WTC11 (cell line): ENCODE measurements at regions not wholly inside any gene's neighbourhood (a gene's known extent, or its start where the extent isn't known, plus 50 kb on each side); places are given as distances from the start of the nearest gene placed in this dataset.

ENCODE experiments used
- CREB1 ChIP-seq: sonication (generic); formaldehyde crosslinking; IDR thresholded peaks from 2 replicates; pipeline ENCODE4 v1.8.0; 2023; ENCODE audit warnings: mild to moderate bottlenecking, missing genetic modification reagents
- CREM ChIP-seq: sonication (generic); formaldehyde crosslinking; IDR thresholded peaks from 2 replicates; pipeline ENCODE4 v1.8.1; 2022; ENCODE audit warnings: mild to moderate bottlenecking, missing genetic modification reagents, moderate library complexity
- CTCF ChIP-seq: fragments of 200-600 bp; IDR thresholded peaks from 2 replicates; pipeline ENCODE4 v1.8.0; 2022; ENCODE audit warnings: antibody characterized with exemption
- E2F5 ChIP-seq: sonication (generic); formaldehyde crosslinking; IDR thresholded peaks from 2 replicates; pipeline ENCODE4 v1.8.1; 2022; ENCODE audit warnings: mild to moderate bottlenecking, moderate library complexity, missing genetic modification reagents
- KAT7 ChIP-seq: sonication (generic); formaldehyde crosslinking; IDR thresholded peaks from 2 replicates; pipeline ENCODE4 v1.8.1; 2023; ENCODE audit warnings: missing genetic modification reagents, mild to moderate bottlenecking, borderline replicate concordance
- SP1 ChIP-seq: sonication (generic); formaldehyde crosslinking; conservative IDR thresholded peaks from 2 replicates; pipeline ENCODE4 v1.8.1; 2022; ENCODE audit warnings: missing genetic modification reagents
- ZNF281 ChIP-seq: sonication (generic); formaldehyde crosslinking; IDR thresholded peaks from 2 replicates; pipeline ENCODE4 v1.8.0; 2023; ENCODE audit warnings: mild to moderate bottlenecking, missing genetic modification reagents
- TF ChIP-seq, protein P1 (sequence below): sonication (generic); formaldehyde crosslinking; IDR thresholded peaks from 2 replicates; pipeline ENCODE4 v1.8.1; 2023; ENCODE audit warnings: mild to moderate bottlenecking, missing genetic modification reagents, moderate library complexity

- TF ChIP-seq CTCF = no peak
- TF ChIP-seq SP1 (CRISPR knock-in tag) = no peak
- no peak for TF ChIP-seq CREB1 (CRISPR knock-in tag)
- no peak for TF ChIP-seq ZNF281 (CRISPR knock-in tag)
- no peak for TF ChIP-seq CREM (CRISPR knock-in tag)
- TF ChIP-seq, protein P1, sequence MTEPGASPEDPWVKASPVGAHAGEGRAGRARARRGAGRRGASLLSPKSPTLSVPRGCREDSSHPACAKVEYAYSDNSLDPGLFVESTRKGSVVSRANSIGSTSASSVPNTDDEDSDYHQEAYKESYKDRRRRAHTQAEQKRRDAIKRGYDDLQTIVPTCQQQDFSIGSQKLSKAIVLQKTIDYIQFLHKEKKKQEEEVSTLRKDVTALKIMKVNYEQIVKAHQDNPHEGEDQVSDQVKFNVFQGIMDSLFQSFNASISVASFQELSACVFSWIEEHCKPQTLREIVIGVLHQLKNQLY (CRISPR knock-in tag) = no peak
- TF ChIP-seq E2F5 (CRISPR knock-in tag) = no peak
- no peak for TF ChIP-seq KAT7 (CRISPR knock-in tag)
These were observed 133.0 kb upstream of the TRPC4 start for GRCh38 chr13:38002606-38003005.
